A549 (cell line): ENCODE measurements at regions not wholly inside any gene's neighbourhood (a gene's known extent, or its start where the extent isn't known, plus 50 kb on each side); places are given as distances from the start of the nearest gene placed in this dataset.

Source experiments
- ATAC-seq, 2 experiments: fragments of 200-7000 bp in 1 of 2; fragments of >200 bp in 1 of 2; cut with Nextera tagmentation in 1 of 2; cut with Tn5 transposase in 1 of 2; 3 replicates each; pipeline versions ENCODE4 v1.8.0 to v1.9.1; 2018 to 2020; ENCODE audit warnings: mild to moderate bottlenecking in 1 of 2, moderate library complexity in 1 of 2
- CTCF ChIA-PET: fragments of 300-600 bp; sonication (Branson Sonifier 250); formaldehyde crosslinking; extraction: SDS; loops from one replicate; lab custom pipeline; 2021; ENCODE audit warnings: antibody characterized with exemption, inconsistent platforms; lab: Yijun Ruan, JAX
- POLR2A ChIA-PET: fragments of 350-600 bp; formaldehyde crosslinking; extraction: SDS; loops from one replicate; lab custom pipeline; 2021; ENCODE audit warnings: antibody characterized with exemption, inconsistent platforms; lab: Yijun Ruan, JAX
- DNase-seq, 2 experiments: peaks; one replicate each; pipeline versions ENCODE4 v3.0.0 to v3.0.0-alpha.2; 2011 to 2016; ENCODE audit warnings: low read depth in 1 of 2, low spot score in 1 of 2
- FAIRE-seq: peaks from 2 replicates; lab custom pipeline; 2011; peaks lifted over from hg19 to GRCh38; lab: Jason Lieb, UNC
- H3K27ac ChIP-seq, 2 experiments: fragments of >200 bp; sonication (Bioruptor Twin); formaldehyde crosslinking; 3 replicates each; pipeline ENCODE4 v1.5.1; 2016 to 2017
- H3K4me1 ChIP-seq: fragments of >200 bp; sonication (Bioruptor Twin); formaldehyde crosslinking; 3 replicates; pipeline ENCODE4 v1.6.1; 2016
- H3K4me2 ChIP-seq: fragments of >200 bp; sonication (Bioruptor Twin); formaldehyde crosslinking; 3 replicates; pipeline ENCODE4 v1.6.1; 2016
- H3K4me3 ChIP-seq: fragments of >200 bp; sonication (Bioruptor Twin); formaldehyde crosslinking; 3 replicates; pipeline ENCODE4 v1.5.1; 2016
- H3K9me3 ChIP-seq: fragments of >200 bp; sonication (Bioruptor Twin); formaldehyde crosslinking; 3 replicates; pipeline ENCODE4 v1.6.1; 2016
- ATOH8 ChIP-seq: fragments of 250-450 bp; sonication (Bioruptor Pico); IDR thresholded peaks from 2 replicates; pipeline ENCODE4 v1.5.0; 2020; ENCODE audit warnings: low read depth, mild to moderate bottlenecking, moderate library complexity
- BCL3 ChIP-seq: fragments of >200 bp; sonication (Bioruptor Twin); formaldehyde crosslinking; IDR thresholded peaks from 3 replicates; pipeline ENCODE4 v1.6.1; 2016
- CBX8 ChIP-seq: fragments of 200-600 bp; sonication (generic); IDR thresholded peaks from 2 replicates; pipeline ENCODE4 v1.6.1; 2016
- CHD4 ChIP-seq: fragments of 200-600 bp; sonication (generic); IDR thresholded peaks from 2 replicates; pipeline ENCODE4 v1.6.1; 2016; ENCODE audit warnings: antibody characterized with exemption, mild to moderate bottlenecking, borderline replicate concordance
- CTCF ChIP-seq: fragments of >200 bp; sonication (Bioruptor Twin); formaldehyde crosslinking; IDR thresholded peaks from 3 replicates; pipeline ENCODE4 v1.5.1; 2016
- ESRRA ChIP-seq: fragments of 150-350 bp; IDR thresholded peaks from 2 replicates; pipeline ENCODE4 v1.6.1; 2014; ENCODE audit warnings: mild to moderate bottlenecking, low read length, borderline replicate concordance
- FOXS1 ChIP-seq: fragments of 250-450 bp; sonication (Bioruptor Pico); IDR thresholded peaks from 2 replicates; pipeline ENCODE4 v1.5.0; 2020; ENCODE audit warnings: mild to moderate bottlenecking, moderate library complexity
- HDAC2 ChIP-seq: fragments of 200-600 bp; sonication (generic); IDR thresholded peaks from 2 replicates; pipeline ENCODE4 v1.6.1; 2016
- HOXA7 ChIP-seq: fragments of 250-450 bp; sonication (Bioruptor Pico); IDR thresholded peaks from 2 replicates; pipeline ENCODE4 v1.5.0; 2020; ENCODE audit warnings: mild to moderate bottlenecking, moderate library complexity
- HOXB13 ChIP-seq: fragments of 250-450 bp; sonication (Bioruptor Pico); IDR thresholded peaks from 2 replicates; pipeline ENCODE4 v1.5.0; 2020; ENCODE audit warnings: low read depth, mild to moderate bottlenecking, moderate library complexity
- HOXB5 ChIP-seq: fragments of 250-450 bp; sonication (Bioruptor Pico); IDR thresholded peaks from 2 replicates; pipeline ENCODE4 v1.5.0; 2020; ENCODE audit warnings: mild to moderate bottlenecking, moderate library complexity
- JUN ChIP-seq, 2 experiments: fragments of >200 bp; sonication (Bioruptor Twin); formaldehyde crosslinking; IDR thresholded peaks; 2 replicates in 1 of 2; 3 replicates in 1 of 2; pipeline ENCODE4 v1.6.1; 2016 to 2017
- RAD21 ChIP-seq, 2 experiments: fragments of >200 bp in 1 of 2; sonication (Bioruptor Twin) in 1 of 2; formaldehyde crosslinking in 1 of 2; IDR thresholded peaks in 1 of 2; conservative IDR thresholded peaks in 1 of 2; 2 replicates in 1 of 2; 3 replicates in 1 of 2; pipeline ENCODE4 v1.6.1; 2012 to 2018; ENCODE audit warnings: inconsistent platforms in 1 of 2
- RARB ChIP-seq: fragments of 250-450 bp; sonication (Bioruptor Pico); IDR thresholded peaks from 2 replicates; pipeline ENCODE4 v1.8.0; 2021; ENCODE audit warnings: mild to moderate bottlenecking, moderate library complexity
- RNF2 ChIP-seq: fragments of 200-600 bp; sonication (generic); IDR thresholded peaks from 2 replicates; pipeline ENCODE4 v1.6.1; 2016; ENCODE audit warnings: low read depth, mild to moderate bottlenecking, antibody characterized with exemption, moderate library complexity, borderline replicate concordance
- SMC3 ChIP-seq: fragments of >200 bp; sonication (Bioruptor Twin); formaldehyde crosslinking; IDR thresholded peaks from 3 replicates; pipeline ENCODE4 v1.6.1; 2018; ENCODE audit warnings: inconsistent platforms
- ZC3H11A ChIP-seq: fragments of 450-650 bp; IDR thresholded peaks from 2 replicates; pipeline ENCODE4 v1.6.1; 2014; ENCODE audit warnings: antibody characterized with exemption, mild to moderate bottlenecking
- ZFP36 ChIP-seq: fragments of 450-650 bp; IDR thresholded peaks from 2 replicates; pipeline ENCODE4 v1.6.1; 2014; ENCODE audit warnings: borderline replicate concordance; ENCODE audit not compliant: partially characterized antibody
- WGBS: methylation state at CpG from one replicate; pipeline ENCODE4 v1.1.6; 2017; ENCODE audit errors: missing lambda C conversion rate; 5-methylcytosine and 5-hydroxymethylcytosine counted together

GRCh38 chr2:128564131-128564530, 245.5 kb upstream of the HS6ST1 start:
- POLR2A ChIA-PET, result no interaction called here
- Histone ChIP-seq H3K4me3 (no peak overlapping the region), H3K4me2 (no peak overlapping the region), H3K9me3 (no peaks in the 10 kb centered on the region), H3K4me1 (no peaks in the 10 kb centered on the region), H3K27ac (no peak overlapping the region)
- WGBS, result 64% methylated on average over 3 of the region's 4 CpGs
- no peak for DNase-seq
- CTCF ChIA-PET, result interaction anchor here (0.5 kb wide), 1 partner anchor 45 kb away, joined by 5 read pairs; no protein-coding TSS in a partner anchor
- ATAC-seq, result no peak
- TF ChIP-seq CBX8 (no peak), JUN (IDR thresholded peaks at IDR 0.05) (no peak), HOXA7 (CRISPR knock-in tag) (no peak), ZFP36 (no peak), RARB (CRISPR knock-in tag) (no peak), ESRRA (no peak), HOXB5 (no peak), ATOH8 (CRISPR knock-in tag) (no peak), CTCF (no peak), ZC3H11A (no peak), BCL3 (no peak), RAD21 (conservative IDR thresholded peaks at IDR 0.05 in 1 of 2, IDR thresholded peaks at IDR 0.05 in 1 of 2) (no peak), CHD4 (no peak), FOXS1 (CRISPR knock-in tag) (no peak)
- no peak for FAIRE-seq

GRCh38 chr2:128564551-128564950, 245.9 kb upstream of the HS6ST1 start:
- DNase-seq, result no peak
- WGBS, result 24% methylated on average over 6 of the region's 6 CpGs
- ChIA-PET POLR2A (no interaction called here), CTCF (interaction anchor here (0.5 kb wide), 1 partner anchor 45 kb away, joined by 5 read pairs; no protein-coding TSS in a partner anchor)
- no peak for TF ChIP-seq RNF2
- no peak for TF ChIP-seq RARB (CRISPR knock-in tag)
- no peak for TF ChIP-seq SMC3
- TF ChIP-seq JUN (IDR thresholded peaks at IDR 0.05), result no peak
- no peak for TF ChIP-seq HDAC2
- TF ChIP-seq HOXB13, result no peak
- no peak for TF ChIP-seq FOXS1 (CRISPR knock-in tag)
- ATAC-seq, result no peak
- no peak overlapping the region for H3K4me3 ChIP-seq
- no peak for FAIRE-seq
- no peaks in the 10 kb centered on the region for H3K4me1 ChIP-seq
- no peak overlapping the region for H3K4me2 ChIP-seq
- no peaks in the 10 kb centered on the region for H3K9me3 ChIP-seq
- H3K27ac ChIP-seq, result no peak overlapping the region

- no peak for FAIRE-seq
- WGBS, result 34% methylated on average over 4 of the region's 4 CpGs
- TF ChIP-seq HDAC2 (no peak), BCL3 (no peak), ESRRA (no peak)
- Histone ChIP-seq H3K4me3 (no peak overlapping the region), H3K9me3 (no peaks in the 10 kb centered on the region), H3K27ac (no peak overlapping the region), H3K4me2 (no peak overlapping the region), H3K4me1 (no peaks in the 10 kb centered on the region)
- ChIA-PET POLR2A (no interaction called here), CTCF (no interaction called here)
- no peak for ATAC-seq
- no peak for DNase-seq
Measured at GRCh38 chr2:128565441-128565840, 246.8 kb upstream of the HS6ST1 start.
